GM12864 (cell line): ENCODE measurements at regions not wholly inside any gene's neighbourhood (a gene's known extent, or its start where the extent isn't known, plus 50 kb on each side); places are given as distances from the start of the nearest gene placed in this dataset.

ENCODE experiments used
- DNase-seq: peaks from one replicate; pipeline ENCODE4 v3.0.0-alpha.2; 2011; ENCODE audit warnings: low read depth
- H3K4me3 ChIP-seq: 2 replicates; pipeline ENCODE4 v1.5.1; 2011; ENCODE audit warnings: mild to moderate bottlenecking, low read depth, low read length, control low read depth
- CTCF ChIP-seq: IDR thresholded peaks from 2 replicates; pipeline ENCODE4 v1.5.1; 2011; ENCODE audit warnings: low read depth, mild to moderate bottlenecking, moderate library complexity, low read length, control low read depth, inconsistent platforms; ENCODE audit errors: missing control alignments

GRCh38 chr2:53257287-53257686 is 510.3 kb upstream of the CHAC2 start:
- no peak overlapping the region for H3K4me3 ChIP-seq
- no peak for TF ChIP-seq CTCF
- DNase-seq: no peak

DNA sequence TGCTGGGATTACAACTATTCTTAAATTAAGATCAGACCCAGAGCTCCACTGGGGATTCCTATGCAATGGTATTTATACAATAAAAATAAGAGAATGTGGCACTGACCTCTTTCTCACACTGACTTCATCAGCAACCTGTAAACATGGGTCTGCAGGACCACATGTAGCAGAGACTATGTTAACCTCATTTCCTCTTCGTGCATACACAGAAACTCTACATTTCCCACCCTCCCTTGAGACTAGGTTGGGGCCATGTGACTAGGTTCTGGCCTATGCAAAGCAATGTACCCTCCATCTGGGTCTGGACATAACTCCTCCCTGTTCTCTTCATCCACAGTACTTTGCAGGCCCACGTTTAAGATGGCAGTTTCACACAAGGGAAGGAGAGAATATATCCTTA is 514.4 kb upstream of the CHAC2 start:
- no peak for TF ChIP-seq CTCF
- no peak overlapping the region for H3K4me3 ChIP-seq
- DNase-seq: no peak

DNA sequence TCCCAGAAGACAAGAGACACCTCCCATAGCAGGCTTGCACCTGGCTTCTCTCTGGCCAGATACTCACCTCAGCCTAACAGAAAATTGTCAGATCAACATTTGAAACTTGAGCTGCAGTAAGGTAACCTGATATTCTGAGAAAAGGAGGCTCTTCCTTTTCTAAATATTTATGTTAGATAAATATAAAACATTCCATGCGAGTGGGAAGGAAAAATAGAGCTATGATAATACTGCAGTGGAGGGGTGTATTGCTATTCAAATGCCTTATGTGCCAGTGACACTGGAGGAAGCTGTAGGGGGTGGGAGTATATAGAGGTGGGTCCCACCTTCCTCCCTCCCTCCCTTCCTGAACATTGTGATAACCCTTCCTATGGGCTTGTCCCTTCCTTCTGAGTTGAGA is 515.5 kb upstream of the CHAC2 start:
- no peak for TF ChIP-seq CTCF
- H3K4me3 ChIP-seq: no peak overlapping the region
- no peak for DNase-seq

DNA sequence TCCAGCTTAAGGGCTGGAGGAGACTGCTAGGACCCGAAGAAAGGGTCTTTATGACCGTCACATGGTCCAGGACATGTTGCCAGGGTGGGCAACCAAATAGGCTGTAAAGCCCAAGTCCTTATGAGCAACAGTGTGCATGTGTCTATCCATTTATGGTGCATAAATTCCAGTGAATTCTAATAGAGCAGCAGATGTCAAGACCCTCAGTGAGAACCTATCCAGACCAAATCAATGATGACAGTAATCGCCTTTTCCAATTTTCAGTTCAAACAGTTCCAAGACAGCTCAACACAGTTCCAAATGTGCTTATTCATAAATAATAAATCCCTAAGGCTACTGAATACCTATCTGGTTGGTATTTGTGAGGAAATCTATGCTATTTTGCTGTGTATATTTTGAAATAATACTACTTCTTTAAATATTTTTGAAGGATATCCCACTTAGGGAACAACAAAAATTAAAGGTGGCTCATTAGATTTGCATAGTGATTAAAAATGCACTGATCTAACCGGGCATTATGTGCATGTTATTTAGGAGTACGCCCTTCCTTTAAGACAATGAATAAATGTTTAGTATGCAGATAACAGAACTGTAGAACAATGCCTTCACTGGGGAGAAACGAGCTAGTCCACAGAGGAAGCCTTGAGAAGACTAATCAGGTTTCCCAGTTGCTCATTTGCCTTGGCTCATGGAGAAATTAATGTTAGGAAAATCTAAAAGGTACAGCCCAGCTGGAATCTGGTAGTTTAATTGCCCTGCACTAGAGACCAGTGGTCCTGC is 519.5 kb upstream of the CHAC2 start:
- TF ChIP-seq CTCF: no peak
- DNase-seq: no peak
- no peak overlapping the region for H3K4me3 ChIP-seq

GRCh38 chr2:53243430-53243829 is 524.2 kb upstream of the CHAC2 start:
- H3K4me3 ChIP-seq: no peak overlapping the region
- TF ChIP-seq CTCF: no peak
- DNase-seq: no peak

- no peak for TF ChIP-seq CTCF
- no peak overlapping the region for H3K4me3 ChIP-seq
- DNase-seq: no peak
Measured at GRCh38 chr2:53242090-53242489, 525.5 kb upstream of the CHAC2 start.

GRCh38 chr2:53235836-53236582 is 531.6 kb upstream of the CHAC2 start:
- H3K4me3 ChIP-seq: no peak overlapping the region
- no peak for DNase-seq
- TF ChIP-seq CTCF: no peak
